H1 (cell line): ENCODE measurements at regions not wholly inside any gene's neighbourhood (a gene's known extent, or its start where the extent isn't known, plus 50 kb on each side); places are given as distances from the start of the nearest gene placed in this dataset.

Experiments used
- CHD7 ChIP-seq: fragments of 300-600 bp; sonication (generic); IDR thresholded peaks from 2 replicates; pipeline ENCODE4 v1.7.1; 2012; ENCODE audit warnings: low read length, moderate library complexity, mild to moderate bottlenecking, inconsistent platforms; ENCODE audit not compliant: insufficient replicate concordance
- SAP30 ChIP-seq: fragments of 300-600 bp; sonication (generic); IDR thresholded peaks from 2 replicates; pipeline ENCODE4 v1.7.1; 2012; ENCODE audit warnings: low read length, moderate library complexity, mild to moderate bottlenecking, inconsistent platforms; ENCODE audit not compliant: insufficient read depth, insufficient replicate concordance

GRCh38 chr3:137615659-137616418 is 148.3 kb upstream of the SOX14 start (continued):
- peak; percentile 71 for TF ChIP-seq CHD7
- no peak for TF ChIP-seq SAP30
